A673 (cell line): ENCODE measurements at regions not wholly inside any gene's neighbourhood (a gene's known extent, or its start where the extent isn't known, plus 50 kb on each side); places are given as distances from the start of the nearest gene placed in this dataset.

Experiments used
- CTCF ChIP-seq: fragments of 300-800, 200-600 bp; sonication (generic); conservative IDR thresholded peaks from 2 replicates; pipeline ENCODE4 v1.5.1; 2017; ENCODE audit warnings: low read depth, mild to moderate bottlenecking, antibody characterized with exemption, low read length, moderate library complexity, mixed read lengths
- EZH2 ChIP-seq: fragments of 200-600 bp; sonication (generic); IDR thresholded peaks from 2 replicates; pipeline ENCODE4 v1.6.1; 2017; ENCODE audit warnings: borderline replicate concordance, low read depth, mild to moderate bottlenecking, mixed read lengths, antibody characterized with exemption, low read length; ENCODE audit not compliant: poor library complexity, severe bottlenecking

DNA sequence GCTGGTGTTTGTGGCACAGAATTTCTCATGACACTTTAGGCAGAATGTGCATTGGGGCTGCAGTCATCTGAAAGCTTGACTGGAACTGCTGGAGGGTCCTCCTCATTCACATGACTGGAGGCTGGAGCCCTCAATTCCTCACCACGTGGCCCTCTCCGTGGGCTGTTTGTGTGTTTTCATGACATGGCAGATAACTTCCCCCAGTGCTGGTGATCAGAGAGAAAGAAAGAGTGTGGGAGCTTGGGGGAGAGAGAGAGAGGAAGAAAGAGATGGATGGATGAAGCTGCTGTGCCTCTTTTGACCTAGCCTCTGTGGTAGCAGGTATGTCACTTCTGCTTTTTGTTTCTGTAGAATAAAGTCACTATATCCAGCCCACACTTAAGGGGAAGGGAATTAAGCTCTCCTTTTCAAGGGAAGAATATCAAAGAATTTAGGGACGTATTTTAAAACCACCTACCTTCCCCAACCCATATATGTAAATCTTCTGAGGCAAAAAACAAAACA lies 169.6 kb upstream of the IL12A start:
- no peak for TF ChIP-seq CTCF
- TF ChIP-seq EZH2: no peak
